PC-3 (cell line): ENCODE measurements at regions not wholly inside any gene's neighbourhood (a gene's known extent, or its start where the extent isn't known, plus 50 kb on each side); places are given as distances from the start of the nearest gene placed in this dataset.

Experiments
- ATAC-seq: fragments of 200-7000 bp; cut with Tn5 transposase; 2 replicates; pipeline ENCODE4 v1.9.1; 2020; ENCODE audit warnings: mild to moderate bottlenecking, moderate library complexity
- BruUV-seq: library from RNA; stranded (reverse); fragments of 400-500 nt; replicated peaks from 2 replicates; lab custom pipeline; 2021; lab: Mats Ljungman, UMichigan
- CTCF ChIA-PET: fragments of 300-600 bp; sonication (Branson Sonifier 250); formaldehyde crosslinking; loops from one replicate; lab custom pipeline; 2022; ENCODE audit warnings: antibody characterized with exemption; lab: Charles Lee
- POLR2A ChIA-PET: fragments of 300-600 bp; sonication (Branson Sonifier 250); formaldehyde crosslinking; loops from one replicate; lab custom pipeline; 2022; ENCODE audit warnings: antibody characterized with exemption; ENCODE audit not compliant: unreplicated experiment; lab: Charles Lee
- DNase-seq: peaks from one replicate; pipeline ENCODE4 v3.0.0-alpha.2; 2015
- H2AFZ ChIP-seq: fragments of 300-600 bp; sonication (generic); 2 replicates; pipeline ENCODE4 v1.6.0; 2016; ENCODE audit warnings: antibody characterized with exemption, low read length
- H3F3A ChIP-seq: fragments of 300-600 bp; sonication (generic); one replicate; pipeline ENCODE4 v1.6.0; 2017; ENCODE audit warnings: antibody characterized with exemption, low read length, control low read depth, mild to moderate bottlenecking; ENCODE audit not compliant: unreplicated experiment
- H3K27ac ChIP-seq: fragments of 300-600 bp; sonication (generic); 2 replicates; pipeline ENCODE4 v1.5.1; 2016; ENCODE audit warnings: mild to moderate bottlenecking, low read length
- H3K27me3 ChIP-seq: fragments of 300-600 bp; sonication (generic); 2 replicates; pipeline ENCODE4 v1.6.1; 2016; ENCODE audit warnings: low read length, mixed read lengths
- H3K36me3 ChIP-seq: fragments of 300-600 bp; sonication (generic); 2 replicates; pipeline ENCODE4 v1.6.1; 2016; ENCODE audit warnings: low read depth, mixed run types, low read length, mixed read lengths
- H3K4me1 ChIP-seq: fragments of 300-600 bp; sonication (generic); 2 replicates; pipeline ENCODE4 v1.5.1; 2016; ENCODE audit warnings: low read length; ENCODE audit not compliant: insufficient read depth
- H3K4me2 ChIP-seq: fragments of 300-600 bp; sonication (generic); 2 replicates; pipeline ENCODE4 v1.6.0; 2016; ENCODE audit warnings: low read length
- H3K4me3 ChIP-seq: fragments of 300-600 bp; sonication (generic); 2 replicates; pipeline ENCODE4 v1.5.1; 2016; ENCODE audit warnings: mild to moderate bottlenecking, low read length, mixed read lengths
- H3K79me2 ChIP-seq: fragments of 300-600 bp; sonication (generic); 2 replicates; pipeline ENCODE4 v1.6.1; 2017; ENCODE audit warnings: low read length, mixed read lengths
- H3K9ac ChIP-seq: fragments of 300-600 bp; sonication (generic); 2 replicates; pipeline ENCODE4 v1.6.0; 2016; ENCODE audit warnings: mild to moderate bottlenecking, low read length
- H3K9me2 ChIP-seq: fragments of 300-600 bp; sonication (generic); replicated peaks from 2 replicates; pipeline ENCODE4 v1.6.1; 2016; ENCODE audit warnings: mixed run types, low read length, mixed read lengths
- H3K9me3 ChIP-seq: fragments of 300-600 bp; sonication (generic); 2 replicates; pipeline ENCODE4 v1.6.1; 2016; ENCODE audit warnings: low read length, mixed read lengths
- H4K20me1 ChIP-seq: fragments of 300-600 bp; sonication (generic); 2 replicates; pipeline ENCODE4 v1.6.1; 2016; ENCODE audit warnings: low read length, mixed read lengths
- EZH2 ChIP-seq: fragments of 300-600 bp; sonication (generic); IDR thresholded peaks from one replicate; pipeline ENCODE4 v1.6.1; 2017; ENCODE audit warnings: antibody characterized with exemption, mild to moderate bottlenecking, low read length; ENCODE audit not compliant: unreplicated experiment
- EZH2phosphoT487 ChIP-seq: fragments of 300-600 bp; sonication (generic); IDR thresholded peaks from 2 replicates; pipeline ENCODE4 v1.6.1; 2018; ENCODE audit warnings: mild to moderate bottlenecking, antibody characterized with exemption, low read length, borderline replicate concordance
- intact Hi-C: fragments of 100-400 bp; cut with micrococcal nuclease; formaldehyde crosslinking; loops from 2 replicates; pipeline ENCODE4 v1.9.0; 2023
- TF ChIP-seq, protein P1 (sequence below): fragments of 300-600 bp; sonication (generic); conservative IDR thresholded peaks from 2 replicates; pipeline ENCODE4 v1.5.1; 2017; ENCODE audit warnings: antibody characterized with exemption, low read depth, mild to moderate bottlenecking, low read length

DNA sequence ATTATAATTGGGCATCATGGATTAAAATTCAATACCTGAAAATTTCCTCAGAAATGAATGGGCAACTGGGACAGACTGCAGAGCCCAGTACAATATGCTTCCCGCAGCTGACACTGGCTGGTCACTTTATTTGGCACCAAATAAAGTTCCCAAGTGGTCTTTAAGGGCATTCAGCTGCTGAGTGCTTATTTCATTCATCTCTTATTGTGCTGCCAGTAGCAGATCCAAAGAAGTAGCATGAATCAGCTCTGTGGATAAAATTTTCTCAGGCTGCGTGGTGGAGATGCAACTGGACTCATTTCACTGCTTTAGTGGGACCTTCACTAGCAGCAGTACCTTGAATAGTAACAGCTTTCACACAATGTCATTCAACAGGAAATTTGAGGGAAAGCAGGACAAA lies 226.3 kb upstream of the ADGRL2 start:
- ChIA-PET CTCF (no interaction called here), POLR2A (no interaction called here)
- H3K9me3 ChIP-seq = no peaks in the 10 kb centered on the region

GRCh38 chr1:81573458-81573857 lies 227.3 kb upstream of the ADGRL2 start:
- TF ChIP-seq, protein P1, sequence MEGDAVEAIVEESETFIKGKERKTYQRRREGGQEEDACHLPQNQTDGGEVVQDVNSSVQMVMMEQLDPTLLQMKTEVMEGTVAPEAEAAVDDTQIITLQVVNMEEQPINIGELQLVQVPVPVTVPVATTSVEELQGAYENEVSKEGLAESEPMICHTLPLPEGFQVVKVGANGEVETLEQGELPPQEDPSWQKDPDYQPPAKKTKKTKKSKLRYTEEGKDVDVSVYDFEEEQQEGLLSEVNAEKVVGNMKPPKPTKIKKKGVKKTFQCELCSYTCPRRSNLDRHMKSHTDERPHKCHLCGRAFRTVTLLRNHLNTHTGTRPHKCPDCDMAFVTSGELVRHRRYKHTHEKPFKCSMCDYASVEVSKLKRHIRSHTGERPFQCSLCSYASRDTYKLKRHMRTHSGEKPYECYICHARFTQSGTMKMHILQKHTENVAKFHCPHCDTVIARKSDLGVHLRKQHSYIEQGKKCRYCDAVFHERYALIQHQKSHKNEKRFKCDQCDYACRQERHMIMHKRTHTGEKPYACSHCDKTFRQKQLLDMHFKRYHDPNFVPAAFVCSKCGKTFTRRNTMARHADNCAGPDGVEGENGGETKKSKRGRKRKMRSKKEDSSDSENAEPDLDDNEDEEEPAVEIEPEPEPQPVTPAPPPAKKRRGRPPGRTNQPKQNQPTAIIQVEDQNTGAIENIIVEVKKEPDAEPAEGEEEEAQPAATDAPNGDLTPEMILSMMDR = no peak
- TF ChIP-seq EZH2 (no peak), EZH2phosphoT487 (no peak)
- Histone ChIP-seq H3K9me2 (no peaks in the 10 kb centered on the region), H3K27ac (no peak overlapping the region), H3K4me1 (no peaks in the 10 kb centered on the region), H3K4me3 (no peak overlapping the region), H4K20me1 (no peaks in the 10 kb centered on the region), H3K36me3 (no peaks in the 10 kb centered on the region), H3K9ac (no peak overlapping the region), H2AFZ (no peak overlapping the region), H3K27me3 (peaks cover 28% of the 10 kb centered on the region; the same call in 1 of the 2 replicates), H3F3A (no peaks in the 10 kb centered on the region), H3K79me2 (no peaks in the 10 kb centered on the region), H3K4me2 (no peak overlapping the region), H3K9me3 (no peaks in the 10 kb centered on the region)
- CTCF ChIA-PET = no interaction called here
- POLR2A ChIA-PET = no interaction called here
- no TSS peak for BruUV-seq
- DNase-seq (no peak), ATAC-seq (no peak)
- intact Hi-C loops = no loop called here

More for the DNA sequence above, 226.3 kb upstream of the ADGRL2 start:
- no peak overlapping the region for H3K4me2 ChIP-seq
- intact Hi-C loops = no loop called here
- ATAC-seq = no peak
- peaks cover 37% of the 10 kb centered on the region for H3K27me3 ChIP-seq
- H3K4me1 ChIP-seq = no peaks in the 10 kb centered on the region
- no peak overlapping the region for H3K27ac ChIP-seq
- H3K36me3 ChIP-seq = no peaks in the 10 kb centered on the region
- no TSS peak for BruUV-seq
- H3K9me2 ChIP-seq = no peaks in the 10 kb centered on the region
- no peak for TF ChIP-seq EZH2
- H3K4me3 ChIP-seq = no peak overlapping the region
- no peak overlapping the region for H2AFZ ChIP-seq
- no peaks in the 10 kb centered on the region for H3F3A ChIP-seq
- H4K20me1 ChIP-seq = no peaks in the 10 kb centered on the region
- no peaks in the 10 kb centered on the region for H3K79me2 ChIP-seq
- DNase-seq = no peak
- H3K9ac ChIP-seq = no peak overlapping the region

DNA sequence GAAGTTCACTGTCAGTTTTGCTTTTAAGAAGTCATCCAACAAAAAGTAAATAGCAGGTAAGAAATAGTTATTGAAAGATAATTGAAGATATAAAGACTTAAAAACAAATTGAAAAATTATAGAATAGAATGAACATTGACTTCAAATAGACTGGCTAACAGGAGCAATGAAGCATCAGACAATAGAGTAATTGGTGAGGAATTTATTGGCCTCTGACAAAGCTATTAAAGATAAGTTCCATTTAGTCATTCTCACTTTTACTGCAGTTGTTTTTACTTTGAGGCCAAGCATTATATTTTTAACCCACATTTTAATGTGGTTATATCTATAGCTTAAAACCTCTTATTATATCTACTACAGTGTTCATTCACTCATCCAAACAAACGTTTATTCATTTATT lies 228.8 kb upstream of the ADGRL2 start:
- Histone ChIP-seq H3K9ac (no peak overlapping the region), H3K9me3 (no peaks in the 10 kb centered on the region), H4K20me1 (no peaks in the 10 kb centered on the region), H3F3A (no peaks in the 10 kb centered on the region), H3K79me2 (no peaks in the 10 kb centered on the region), H3K27me3 (peaks cover 27% of the 10 kb centered on the region; the same call in 1 of the 2 replicates), H2AFZ (no peak overlapping the region), H3K36me3 (no peaks in the 10 kb centered on the region), H3K9me2 (no peaks in the 10 kb centered on the region), H3K4me1 (no peaks in the 10 kb centered on the region), H3K27ac (no peak overlapping the region), H3K4me3 (no peak overlapping the region), H3K4me2 (no peak overlapping the region)
- ATAC-seq (peak; percentile 53), DNase-seq (peak; percentile 24)
- ChIA-PET CTCF (no interaction called here), POLR2A (no interaction called here)
- TF ChIP-seq, protein P1 = no peak
- no peak for TF ChIP-seq EZH2
- no peak for TF ChIP-seq EZH2phosphoT487
- intact Hi-C loops = no loop called here
- BruUV-seq = no TSS peak
